ENCODE measurements at regions not wholly inside any gene's neighbourhood (a gene's known extent, or its start where the extent isn't known, plus 50 kb on each side); places are given as distances from the start of the nearest gene placed in this dataset.

DNA sequence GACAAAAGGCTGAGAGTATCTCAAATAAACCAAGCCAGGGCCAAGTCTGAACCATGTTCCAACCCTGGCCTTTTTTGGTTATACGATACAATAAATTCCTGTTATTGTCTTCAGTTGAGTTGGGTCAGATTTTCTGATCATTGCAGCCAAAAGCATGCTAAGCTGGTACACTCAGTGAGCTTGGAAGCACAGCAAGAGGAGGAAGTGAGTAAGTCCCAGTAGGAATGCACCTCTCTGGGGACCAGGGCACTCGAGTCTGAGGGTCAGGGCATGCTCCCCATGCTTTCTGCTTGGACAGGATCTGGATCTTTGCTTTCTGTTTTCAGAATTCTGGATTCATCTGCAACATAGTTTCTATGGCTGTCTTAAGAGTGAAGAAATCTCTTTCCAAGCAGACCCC lies 73.1 kb downstream of the TMPRSS5 start:
- no peaks in the 10 kb centered on the region for H3K27me3 ChIP-seq (ENCODE audit: control insufficient read depth in 2 of 2, insufficient read depth in 2 of 2, low read length in 2 of 2)
- POLR2A ChIA-PET: interaction anchor here (0.8 to 1.5 kb wide), 4 partner anchors 8 to 17 kb away, joined by 3 to 5 read pairs (median 4); no protein-coding TSS in a partner anchor

More for the DNA sequence above, 73.1 kb downstream of the TMPRSS5 start:
- Histone ChIP-seq H3K27ac (ENCODE audit: extremely low read depth, low read depth, low read length) (no peak overlapping the region), H3K36me3 (ENCODE audit: control insufficient read depth, insufficient read depth, low read length) (no peaks in the 10 kb centered on the region), H3K9me1 (ENCODE audit: control insufficient read depth, insufficient read depth, low read length) (no peaks in the 10 kb centered on the region), H3K79me2 (ENCODE audit: control insufficient read depth, insufficient read depth, low read length) (no peaks in the 10 kb centered on the region), H4K20me1 (replicated peaks; ENCODE audit: control insufficient read depth, insufficient read depth, low read length) (no peaks in the 10 kb centered on the region), H3K9me3 (replicated peaks; ENCODE audit: control insufficient read depth, insufficient read depth, low read depth, low read length) (peaks cover 8% of the 10 kb centered on the region), H2AFZ (ENCODE audit: low read depth, low read length) (peak overlapping the region; percentile 62; the same call in 1 of the 2 replicates), H3K4me3 (no peak overlapping the region), H3K4me1 (replicated peaks in 1 of 2; ENCODE audit: control insufficient read depth in 2 of 2, insufficient read depth in 2 of 2, low read length in 2 of 2) (peaks cover 7 to 27% of the 10 kb centered on the region in 2 experiments; a peak in 3 of 5 replicates), H3K4me2 (ENCODE audit: insufficient read depth, low read length) (no peak overlapping the region), H3K9ac (ENCODE audit: insufficient read depth in 1 of 2, low read depth in 2 of 2, low read length in 2 of 2) (no peak overlapping the region)
- no peak for TF ChIP-seq RBM14 (IDR thresholded peaks at IDR 0.05; ENCODE audit: borderline replicate concordance, insufficient read depth, low read depth, low read length)
- TF ChIP-seq CUX1 (CRISPR knock-in tag; IDR thresholded peaks at IDR 0.05): no peak
- no peak for TF ChIP-seq MIER1 (IDR thresholded peaks at IDR 0.05; ENCODE audit: low read depth)
- TF ChIP-seq, protein P1, sequence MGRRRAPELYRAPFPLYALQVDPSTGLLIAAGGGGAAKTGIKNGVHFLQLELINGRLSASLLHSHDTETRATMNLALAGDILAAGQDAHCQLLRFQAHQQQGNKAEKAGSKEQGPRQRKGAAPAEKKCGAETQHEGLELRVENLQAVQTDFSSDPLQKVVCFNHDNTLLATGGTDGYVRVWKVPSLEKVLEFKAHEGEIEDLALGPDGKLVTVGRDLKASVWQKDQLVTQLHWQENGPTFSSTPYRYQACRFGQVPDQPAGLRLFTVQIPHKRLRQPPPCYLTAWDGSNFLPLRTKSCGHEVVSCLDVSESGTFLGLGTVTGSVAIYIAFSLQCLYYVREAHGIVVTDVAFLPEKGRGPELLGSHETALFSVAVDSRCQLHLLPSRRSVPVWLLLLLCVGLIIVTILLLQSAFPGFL (CRISPR knock-in tag; IDR thresholded peaks at IDR 0.05): no peak
- no peak for TF ChIP-seq CEBPG (CRISPR knock-in tag; IDR thresholded peaks at IDR 0.05)
- no peak for TF ChIP-seq CEBPG (tag; conservative IDR thresholded peaks at IDR 0.05 in 1 of 2, IDR thresholded peaks at IDR 0.05 in 1 of 2)
- TF ChIP-seq NR4A1 (CRISPR knock-in tag; IDR thresholded peaks at IDR 0.05): no peak
- TF ChIP-seq NR4A1 (tag; IDR thresholded peaks at IDR 0.05): no peak
- TF ChIP-seq TARDBP (IDR thresholded peaks at IDR 0.05): no peak
- TF ChIP-seq NFYB (IDR thresholded peaks at IDR 0.05; ENCODE audit: extremely low read depth, insufficient read length): no peak
- TF ChIP-seq SRSF9 (IDR thresholded peaks at IDR 0.05; ENCODE audit: borderline replicate concordance, low read depth, low read length): no peak
- TF ChIP-seq POLR2AphosphoS2 (IDR thresholded peaks at IDR 0.05; ENCODE audit: low read length): no peak
- no peak for TF ChIP-seq NCOA1 (IDR thresholded peaks at IDR 0.05; ENCODE audit: low read depth)
- no peak for TF ChIP-seq KDM2B (CRISPR knock-in tag; IDR thresholded peaks at IDR 0.05)
- TF ChIP-seq RHOXF2B (CRISPR knock-in tag; conservative IDR thresholded peaks at IDR 0.05): no peak
- in situ Hi-C loops (cut with MboI) (no loop called here), intact Hi-C loops (cut with micrococcal nuclease) (no loop called here)
- CTCF ChIA-PET (ENCODE audit: low intra/inter-chr PET ratio): no interaction called here
- FAIRE-seq: no peak
- 57% methylated on average over 2 of the region's 2 CpGs for WGBS (ENCODE audit: insufficient coverage, low coverage, missing lambda C conversion rate)
- no TSS peak for BruUV-seq (replicated peaks)
- no peak for ATAC-seq
- no peak for DNase-seq (ENCODE audit: extremely low read depth in 1 of 4, low spot score in 3 of 4)

Data from K562 (cell line).